Ovary (tissue), 3 donors: ENCODE measurements at regions not wholly inside any gene's neighbourhood (a gene's known extent, or its start where the extent isn't known, plus 50 kb on each side); places are given as distances from the start of the nearest gene placed in this dataset.

Experiments used
- EP300 ChIP-seq: sonication (generic); formaldehyde crosslinking; IDR thresholded peaks from one replicate; pipeline ENCODE4 v1.6.1; 2017; ENCODE audit warnings: antibody characterized with exemption
- TF ChIP-seq, protein P1 (sequence below), 3 donors: fragments of 450-650 bp in 2 of 3; fragments of 200-600 bp in 1 of 3; IDR thresholded peaks; one replicate each; pipeline versions ENCODE4 v1.5.1 to v1.8.0; 2016 to 2022; ENCODE audit warnings: antibody characterized with exemption in 3 of 3, mild to moderate bottlenecking in 1 of 3
- donor health status: DM: no; HTN: no; CAD: no.

DNA sequence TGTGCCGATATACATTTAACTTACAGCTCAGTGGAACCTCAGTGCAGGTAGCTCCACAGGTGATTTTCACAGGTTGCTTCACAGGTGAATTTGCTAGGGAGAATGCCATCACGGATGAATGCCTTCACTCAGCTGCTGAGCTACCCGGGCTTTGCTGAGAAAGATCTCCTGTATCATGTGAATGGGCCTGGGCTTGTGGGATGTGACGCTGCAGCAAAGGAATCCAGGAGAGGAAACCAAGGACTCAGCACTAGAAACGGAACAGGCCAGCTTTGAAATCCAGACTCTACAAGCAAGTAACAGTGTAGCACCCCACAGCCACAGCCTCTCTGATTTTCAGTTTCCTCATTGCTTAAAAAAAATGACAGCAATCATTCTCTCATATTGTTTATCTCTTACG, 271.4 kb upstream of the MAF start:
- TF ChIP-seq, protein P1, sequence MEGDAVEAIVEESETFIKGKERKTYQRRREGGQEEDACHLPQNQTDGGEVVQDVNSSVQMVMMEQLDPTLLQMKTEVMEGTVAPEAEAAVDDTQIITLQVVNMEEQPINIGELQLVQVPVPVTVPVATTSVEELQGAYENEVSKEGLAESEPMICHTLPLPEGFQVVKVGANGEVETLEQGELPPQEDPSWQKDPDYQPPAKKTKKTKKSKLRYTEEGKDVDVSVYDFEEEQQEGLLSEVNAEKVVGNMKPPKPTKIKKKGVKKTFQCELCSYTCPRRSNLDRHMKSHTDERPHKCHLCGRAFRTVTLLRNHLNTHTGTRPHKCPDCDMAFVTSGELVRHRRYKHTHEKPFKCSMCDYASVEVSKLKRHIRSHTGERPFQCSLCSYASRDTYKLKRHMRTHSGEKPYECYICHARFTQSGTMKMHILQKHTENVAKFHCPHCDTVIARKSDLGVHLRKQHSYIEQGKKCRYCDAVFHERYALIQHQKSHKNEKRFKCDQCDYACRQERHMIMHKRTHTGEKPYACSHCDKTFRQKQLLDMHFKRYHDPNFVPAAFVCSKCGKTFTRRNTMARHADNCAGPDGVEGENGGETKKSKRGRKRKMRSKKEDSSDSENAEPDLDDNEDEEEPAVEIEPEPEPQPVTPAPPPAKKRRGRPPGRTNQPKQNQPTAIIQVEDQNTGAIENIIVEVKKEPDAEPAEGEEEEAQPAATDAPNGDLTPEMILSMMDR (IDR thresholded peaks at IDR 0.05) = no peak
- TF ChIP-seq EP300 = no peak
